Breast epithelium (tissue), 4 donors: ENCODE measurements at regions not wholly inside any gene's neighbourhood (a gene's known extent, or its start where the extent isn't known, plus 50 kb on each side); places are given as distances from the start of the nearest gene placed in this dataset.

Experiments used
- DNase-seq, 2 donors: peaks; one replicate each; pipeline ENCODE4 v3.0.0-alpha.2; 2019; ENCODE audit warnings: low spot score in 2 of 2
- H3K27ac ChIP-seq, 2 donors: fragments of 200-600 bp; sonication (generic) in 1 of 2; one replicate each; pipeline ENCODE4 v1.5.1; 2016 to 2019; ENCODE audit warnings: mild to moderate bottlenecking in 1 of 2
- H3K27me3 ChIP-seq, 2 donors: fragments of 200-600 bp; sonication (generic) in 1 of 2; one replicate each; pipeline versions ENCODE4 v1.5.1 to v1.6.0; 2017 to 2019; ENCODE audit warnings: control low read depth in 1 of 2, mild to moderate bottlenecking in 1 of 2
- H3K36me3 ChIP-seq: fragments of 200-600 bp; one replicate; pipeline ENCODE4 v1.5.1; 2019
- H3K4me1 ChIP-seq, 2 donors: fragments of 200-600 bp; sonication (generic); one replicate each; pipeline ENCODE4 v1.5.1; 2016 to 2019; ENCODE audit warnings: control low read depth in 1 of 2
- H3K4me3 ChIP-seq, 3 donors: fragments of 200-600 bp; sonication (generic); 1 replicate in 2 of 3; 2 replicates in 1 of 3; pipeline ENCODE4 v1.5.1; 2016 to 2019; ENCODE audit warnings: mild to moderate bottlenecking in 3 of 3, moderate library complexity in 2 of 3
- H3K9me3 ChIP-seq, 2 donors: fragments of 200-600 bp; sonication (generic) in 1 of 2; one replicate each; pipeline ENCODE4 v1.5.1; 2016 to 2019; ENCODE audit warnings: control low read depth in 1 of 2
- CTCF ChIP-seq, 3 donors: fragments of 450-650 bp; IDR thresholded peaks; one replicate each; pipeline ENCODE4 v1.5.1; 2016 to 2017; ENCODE audit warnings: antibody characterized with exemption in 3 of 3, mild to moderate bottlenecking in 3 of 3, moderate library complexity in 3 of 3
- POLR2A ChIP-seq: fragments of 450-650 bp; IDR thresholded peaks from one replicate; pipeline ENCODE4 v1.6.1; 2016; ENCODE audit warnings: antibody characterized with exemption, mild to moderate bottlenecking, moderate library complexity
- POLR2AphosphoS5 ChIP-seq, 3 donors: sonication (generic); formaldehyde crosslinking; IDR thresholded peaks; one replicate each; pipeline ENCODE4 v1.6.1; 2017; ENCODE audit warnings: antibody characterized with exemption in 3 of 3
- intact Hi-C: fragments of 100-400 bp; cut with DNase I; formaldehyde crosslinking; loops from one replicate; pipeline ENCODE4 v1.15.1; 2023; ENCODE audit warnings: low total_unique reads

DNA sequence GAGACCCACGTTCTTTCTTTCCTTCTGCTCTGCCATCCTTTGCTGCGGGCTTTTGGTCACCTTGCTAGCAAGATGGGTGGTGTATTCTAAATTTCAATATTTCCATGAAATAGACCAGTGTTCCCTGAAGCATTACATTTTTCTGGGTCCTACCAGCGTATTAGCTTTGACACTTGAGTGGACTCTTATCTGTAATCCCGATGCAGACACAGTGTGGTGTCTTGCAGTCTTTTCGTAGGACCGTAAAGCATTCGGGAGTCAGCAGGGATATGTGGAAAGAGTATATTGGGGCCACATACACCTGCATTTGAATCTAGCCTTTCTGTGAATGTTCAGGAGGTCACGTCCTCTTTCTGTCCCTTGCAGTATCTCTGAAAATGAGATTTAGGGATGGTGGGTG is 124.7 kb upstream of the CPEB4 start:
- DNase-seq = no peak
- Histone ChIP-seq H3K9me3 (no peaks in the 10 kb centered on the region), H3K27me3 (no peaks in the 10 kb centered on the region), H3K4me3 (no peak overlapping the region), H3K27ac (peak overlapping the region in 1 of 2 donors; percentile 92), H3K4me1 (no peaks in the 10 kb centered on the region), H3K36me3 (no peaks in the 10 kb centered on the region)
- TF ChIP-seq CTCF (IDR thresholded peaks at IDR 0.05) (no peak), POLR2AphosphoS5 (IDR thresholded peaks at IDR 0.05) (no peak), POLR2A (no peak)
- intact Hi-C loops = no loop called here

GRCh38 chr5:173764332-173765028 is 123.7 kb upstream of the CPEB4 start:
- Histone ChIP-seq H3K36me3 (no peaks in the 10 kb centered on the region), H3K4me3 (no peak overlapping the region), H3K9me3 (no peaks in the 10 kb centered on the region), H3K4me1 (no peaks in the 10 kb centered on the region), H3K27ac (peak overlapping the region; percentile 68 to 92), H3K27me3 (no peaks in the 10 kb centered on the region)
- TF ChIP-seq POLR2AphosphoS5 (IDR thresholded peaks at IDR 0.05) (peak in 2 of 3 donors; percentile 54 to 70), POLR2A (no peak)
- intact Hi-C loops = no loop called here
- peak; percentile 77 to 86 for DNase-seq

DNA sequence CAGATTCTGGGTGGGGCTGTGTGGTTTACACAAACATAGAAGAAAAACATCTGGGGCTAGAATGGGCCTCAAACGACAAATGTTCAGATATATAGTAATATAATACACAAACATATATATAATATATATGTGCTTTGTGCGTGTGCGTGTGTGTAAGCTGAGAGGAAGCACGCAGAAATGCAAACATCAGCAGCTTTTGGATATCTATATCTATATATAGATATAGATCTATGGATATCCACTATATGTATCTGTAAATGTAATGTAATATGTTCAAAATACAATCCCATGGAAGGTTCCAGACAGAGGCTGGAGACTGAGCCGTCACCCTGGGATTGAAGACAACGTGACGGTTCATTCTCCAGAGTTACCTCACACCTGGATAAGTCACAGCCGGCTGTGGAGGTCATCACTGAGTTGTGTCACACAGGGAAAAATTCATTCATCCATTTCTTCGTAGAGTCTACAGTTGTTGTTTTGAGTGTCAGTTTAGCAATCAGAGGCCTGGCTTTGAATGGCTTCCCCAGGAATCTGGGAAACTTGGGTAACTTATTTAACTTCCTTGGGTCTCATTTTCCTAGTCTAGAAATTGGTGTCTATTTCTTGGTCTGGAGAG is 123.0 kb upstream of the CPEB4 start:
- H3K27me3 ChIP-seq = no peaks in the 10 kb centered on the region
- no peak for DNase-seq
- H3K4me1 ChIP-seq = no peaks in the 10 kb centered on the region
- no peaks in the 10 kb centered on the region for H3K36me3 ChIP-seq
- H3K4me3 ChIP-seq = no peak overlapping the region
- no peaks in the 10 kb centered on the region for H3K9me3 ChIP-seq
- TF ChIP-seq POLR2A (no peak), POLR2AphosphoS5 (IDR thresholded peaks at IDR 0.05) (peak in 1 of 3 donors; percentile 20)
- H3K27ac ChIP-seq = peak overlapping the region; percentile 91 to 92
- intact Hi-C loops = no loop called here

DNA sequence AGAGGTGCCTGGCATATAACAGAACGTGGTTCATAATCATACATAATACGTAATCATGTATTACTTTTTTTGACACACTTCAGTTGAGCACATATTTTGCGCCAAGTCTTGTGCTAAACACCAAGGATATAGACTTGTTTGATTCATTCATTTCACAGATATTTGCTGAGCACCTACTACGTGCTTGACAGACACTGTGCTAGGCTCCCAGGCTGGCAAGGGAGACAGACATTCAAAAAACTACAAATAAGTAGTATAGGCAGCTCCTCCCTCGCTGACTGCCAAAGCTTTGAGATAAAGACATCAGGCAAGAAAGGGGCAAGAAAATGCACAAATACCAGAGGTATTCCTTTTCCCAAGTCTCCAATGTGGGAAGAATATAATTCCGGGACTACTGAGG is 122.5 kb upstream of the CPEB4 start:
- Histone ChIP-seq H3K9me3 (no peaks in the 10 kb centered on the region), H3K4me3 (no peak overlapping the region), H3K4me1 (no peaks in the 10 kb centered on the region), H3K36me3 (no peaks in the 10 kb centered on the region), H3K27ac (peak overlapping the region; percentile 91 to 92), H3K27me3 (no peaks in the 10 kb centered on the region)
- TF ChIP-seq POLR2AphosphoS5 (IDR thresholded peaks at IDR 0.05) = no peak
- no peak for TF ChIP-seq POLR2A
- no peak for TF ChIP-seq CTCF (IDR thresholded peaks at IDR 0.05)
- intact Hi-C loops = no loop called here
- DNase-seq = no peak

- no peaks in the 10 kb centered on the region for H3K27me3 ChIP-seq
- no peak overlapping the region for H3K4me3 ChIP-seq
- peak in 1 of 2 donors; percentile 64 for DNase-seq
- peak overlapping the region in 1 of 2 donors; percentile 92 for H3K27ac ChIP-seq
- intact Hi-C loops = no loop called here
- TF ChIP-seq POLR2A (no peak), POLR2AphosphoS5 (IDR thresholded peaks at IDR 0.05) (no peak), CTCF (IDR thresholded peaks at IDR 0.05) (no peak)
- no peaks in the 10 kb centered on the region for H3K4me1 ChIP-seq
- no peaks in the 10 kb centered on the region for H3K9me3 ChIP-seq
- no peaks in the 10 kb centered on the region for H3K36me3 ChIP-seq
These were observed 120.4 kb upstream of the CPEB4 start for GRCh38 chr5:173767574-173768266.
